HCT116 (cell line): ENCODE measurements at regions not wholly inside any gene's neighbourhood (a gene's known extent, or its start where the extent isn't known, plus 50 kb on each side); places are given as distances from the start of the nearest gene placed in this dataset.

Experiments used
- ATAC-seq: fragments of 200-7000 bp; cut with Tn5 transposase; 2 replicates; pipeline ENCODE4 v1.9.1; 2020; ENCODE audit warnings: mild to moderate bottlenecking, moderate library complexity
- BruUV-seq: library from RNA; stranded (reverse); fragments of 400-500 nt; replicated peaks from 2 replicates; lab custom pipeline; 2021; lab: Mats Ljungman, UMichigan
- CTCF ChIA-PET: fragments of 300-600 bp; sonication (Branson Sonifier 250); formaldehyde crosslinking; loops from one replicate; lab custom pipeline; 2021; ENCODE audit warnings: antibody characterized with exemption; lab: Charles Lee
- POLR2A ChIA-PET: fragments of 300-600, 350-600 bp; sonication (Branson Sonifier 250); formaldehyde crosslinking; loops from one replicate; lab custom pipeline; 2021; ENCODE audit warnings: antibody characterized with exemption; lab: Charles Lee
- RAD21 ChIA-PET, 2 experiments: fragments of 300-600 bp; sonication (Branson Sonifier 250); formaldehyde crosslinking; loops; one replicate each; lab custom pipeline; 2023; ENCODE audit warnings: low total read pairs in 2 of 2; ENCODE audit not compliant: uncharacterized antibody in 2 of 2, unreplicated experiment in 2 of 2, low non-redundant PET in 1 of 2; lab: Charles Lee
- DNase-seq: peaks from one replicate; pipeline ENCODE4 v3.0.0-alpha.2; 2010; ENCODE audit warnings: low read depth, low spot score
- H2AFZ ChIP-seq: fragments of 200-600 bp; shearing (Covaris generic), sonication (generic); 2 replicates; pipeline ENCODE4 v1.6.1; 2017; ENCODE audit warnings: low read depth, mixed run types, mixed read lengths, antibody characterized with exemption, low read length; ENCODE audit not compliant: poor library complexity, severe bottlenecking
- H3K27ac ChIP-seq: 2 replicates; pipeline ENCODE4 v1.5.1; 2012; ENCODE audit warnings: low read depth, low read length
- H3K27me3 ChIP-seq: fragments of 200-600 bp; sonication (generic); 2 replicates; pipeline ENCODE4 v1.6.1; 2016; ENCODE audit warnings: mixed run types, low read length, mixed read lengths; ENCODE audit not compliant: insufficient read depth
- H3K36me3 ChIP-seq, 2 experiments: fragments of 200-500 bp in 1 of 2; fragments of 200-600 bp in 1 of 2; sonication (Bioruptor generic) in 1 of 2; sonication (generic) in 1 of 2; 2 replicates each; pipeline versions ENCODE4 v1.5.1 to v1.6.1; 2014 to 2016; ENCODE audit warnings: low read length in 2 of 2, inconsistent platforms in 1 of 2, mixed read lengths in 1 of 2, mixed run types in 1 of 2; ENCODE audit not compliant: insufficient read depth in 2 of 2, control insufficient read depth in 1 of 2
- H3K4me1 ChIP-seq, 2 experiments: fragments of 200-600 bp in 1 of 2; sonication (generic) in 1 of 2; 2 replicates each; pipeline versions ENCODE4 v1.5.1 to v1.6.1; 2012 to 2017; ENCODE audit warnings: low read length in 2 of 2, inconsistent platforms in 1 of 2, mild to moderate bottlenecking in 1 of 2, mixed read lengths in 1 of 2, mixed run types in 1 of 2, moderate library complexity in 1 of 2; ENCODE audit not compliant: insufficient read depth in 2 of 2, control insufficient read depth in 1 of 2
- H3K4me2 ChIP-seq: fragments of 200-600 bp; sonication (generic); 2 replicates; pipeline ENCODE4 v1.6.1; 2017; ENCODE audit warnings: mixed run types, low read length, mixed read lengths
- H3K4me3 ChIP-seq, 2 experiments: fragments of 200-600 bp in 1 of 2; sonication (generic) in 1 of 2; replicated peaks in 1 of 2; 2 replicates each; pipeline ENCODE4 v1.5.1; 2011 to 2016; ENCODE audit warnings: low read length in 2 of 2, control low read depth in 1 of 2, low read depth in 1 of 2, mild to moderate bottlenecking in 1 of 2, mixed read lengths in 1 of 2, mixed run types in 1 of 2
- H3K79me2 ChIP-seq: fragments of 200-600 bp; sonication (generic); 2 replicates; pipeline ENCODE4 v1.6.1; 2017; ENCODE audit warnings: mild to moderate bottlenecking, mixed run types, low read length, moderate library complexity, mixed read lengths; ENCODE audit not compliant: insufficient read depth
- H3K9ac ChIP-seq: fragments of 200-600 bp; sonication (generic); 2 replicates; pipeline ENCODE4 v1.6.1; 2016; ENCODE audit warnings: low read length, mixed read lengths
- H3K9me2 ChIP-seq: fragments of 200-600 bp; sonication (generic), shearing (Covaris generic); 2 replicates; pipeline ENCODE4 v1.6.1; 2017; ENCODE audit warnings: mixed run types, mild to moderate bottlenecking, moderate library complexity; ENCODE audit not compliant: insufficient read depth
- H3K9me3 ChIP-seq, 2 experiments: fragments of 200-500 bp in 1 of 2; fragments of 200-600 bp in 1 of 2; sonication (Bioruptor generic) in 1 of 2; sonication (generic) in 1 of 2; 2 replicates each; pipeline ENCODE4 v1.6.1; 2014 to 2017; ENCODE audit warnings: low read length in 2 of 2, mixed read lengths in 2 of 2, inconsistent platforms in 1 of 2, low read depth in 1 of 2, mild to moderate bottlenecking in 1 of 2, mixed run types in 1 of 2, moderate library complexity in 1 of 2; ENCODE audit not compliant: control insufficient read depth in 1 of 2, insufficient read depth in 1 of 2
- H4K20me1 ChIP-seq: fragments of 200-600 bp; sonication (generic), shearing (Covaris generic); 2 replicates; pipeline ENCODE4 v1.6.1; 2017; ENCODE audit warnings: mixed run types, mild to moderate bottlenecking, moderate library complexity; ENCODE audit not compliant: insufficient read depth
- CTCF ChIP-seq, 3 experiments: fragments of 200-600 bp in 1 of 3; sonication (generic) in 1 of 3; IDR thresholded peaks in 2 of 3; conservative IDR thresholded peaks in 1 of 3; 2 replicates each; pipeline ENCODE4 v1.5.1; 2012 to 2017; ENCODE audit warnings: low read depth in 2 of 3, low read length in 2 of 3, antibody characterized with exemption in 1 of 3, borderline replicate concordance in 1 of 3, control low read depth in 1 of 3, mild to moderate bottlenecking in 1 of 3, mixed read lengths in 1 of 3, mixed run types in 1 of 3, moderate library complexity in 1 of 3; ENCODE audit not compliant: insufficient read depth in 1 of 3
- EGR1 ChIP-seq: IDR thresholded peaks from 2 replicates; pipeline ENCODE4 v1.6.1; 2012; ENCODE audit warnings: low read depth
- EZH2 ChIP-seq: fragments of 200-600 bp; sonication (generic); IDR thresholded peaks from 2 replicates; pipeline ENCODE4 v1.6.1; 2017; ENCODE audit warnings: antibody characterized with exemption, mixed run types
- EZH2phosphoT487 ChIP-seq: fragments of 200-600 bp; IDR thresholded peaks from 2 replicates; pipeline ENCODE4 v1.6.1; 2018; ENCODE audit warnings: antibody characterized with exemption, borderline replicate concordance
- JUND ChIP-seq: IDR thresholded peaks from 2 replicates; pipeline ENCODE4 v1.6.1; 2012
- MAX ChIP-seq: IDR thresholded peaks from 2 replicates; pipeline ENCODE4 v1.6.1; 2012
- POLR2A ChIP-seq: IDR thresholded peaks from 2 replicates; pipeline ENCODE4 v1.7.0; 2011; ENCODE audit warnings: borderline replicate concordance; ENCODE audit not compliant: insufficient read depth, insufficient read length; ENCODE audit errors: extremely low read depth
- POLR2AphosphoS5 ChIP-seq: IDR thresholded peaks from 2 replicates; pipeline ENCODE4 v1.6.1; 2011; ENCODE audit warnings: mild to moderate bottlenecking, low read depth, low read length, moderate library complexity
- RAD21 ChIP-seq: IDR thresholded peaks from 2 replicates; pipeline ENCODE4 v1.6.1; 2012; ENCODE audit warnings: low read depth, mild to moderate bottlenecking
- SIN3A ChIP-seq: IDR thresholded peaks from 2 replicates; pipeline ENCODE4 v1.6.1; 2012; ENCODE audit warnings: low read depth
- TCF7L2 ChIP-seq: IDR thresholded peaks from 2 replicates; pipeline ENCODE4 v1.7.0; 2011; ENCODE audit warnings: borderline replicate concordance, inconsistent platforms; ENCODE audit not compliant: insufficient read depth, insufficient read length; ENCODE audit errors: extremely low read depth
- ZBTB33 ChIP-seq: IDR thresholded peaks from 2 replicates; pipeline ENCODE4 v1.6.1; 2011; ENCODE audit warnings: mild to moderate bottlenecking, low read length, moderate library complexity; ENCODE audit not compliant: insufficient replicate concordance; ENCODE audit errors: extremely low read depth
- ZFX ChIP-seq: fragments of 450-650 bp; IDR thresholded peaks from 2 replicates; pipeline ENCODE4 v1.6.1; 2017
- intact Hi-C: fragments of 100-400 bp; cut with micrococcal nuclease; formaldehyde crosslinking; loops from 2 replicates; pipeline ENCODE4 v1.10.0; 2022

GRCh38 chr6:134732763-134733162, 217.1 kb downstream of the ALDH8A1 start:
- Histone ChIP-seq H2AFZ (no peak overlapping the region), H3K4me3 (no peak overlapping the region), H4K20me1 (no peaks in the 10 kb centered on the region), H3K9me3 (no peaks in the 10 kb centered on the region), H3K9ac (no peak overlapping the region), H3K27me3 (no peaks in the 10 kb centered on the region), H3K9me2 (no peaks in the 10 kb centered on the region), H3K4me1 (no peaks in the 10 kb centered on the region), H3K79me2 (no peaks in the 10 kb centered on the region), H3K36me3 (no peaks in the 10 kb centered on the region), H3K27ac (no peak overlapping the region), H3K4me2 (no peak overlapping the region)
- intact Hi-C loops: no loop called here
- no TSS peak for BruUV-seq
- no peak for ATAC-seq
- TF ChIP-seq RAD21 (no peak), POLR2AphosphoS5 (no peak), SIN3A (no peak), JUND (no peak), TCF7L2 (no peak), ZFX (no peak), MAX (no peak)
- CTCF ChIA-PET: no interaction called here
- POLR2A ChIA-PET: no interaction called here
- RAD21 ChIA-PET: no interaction called here
- DNase-seq: no peak

- CTCF ChIA-PET: no interaction called here
- no peak overlapping the region for H2AFZ ChIP-seq
- no peak for ATAC-seq
- no peak overlapping the region for H3K27ac ChIP-seq
- no peaks in the 10 kb centered on the region for H3K9me3 ChIP-seq
- BruUV-seq: no TSS peak
- H3K9me2 ChIP-seq: no peaks in the 10 kb centered on the region
- H4K20me1 ChIP-seq: no peaks in the 10 kb centered on the region
- no peaks in the 10 kb centered on the region for H3K27me3 ChIP-seq
- RAD21 ChIA-PET: no interaction called here
- POLR2A ChIA-PET: no interaction called here
- TF ChIP-seq EZH2 (no peak), EZH2phosphoT487 (no peak), EGR1 (no peak), CTCF (IDR thresholded peaks at IDR 0.05 in 2 of 3, conservative IDR thresholded peaks at IDR 0.05 in 1 of 3; ENCODE audit: borderline replicate concordance in 1 of 3, insufficient read depth in 1 of 3, low read depth in 2 of 3, low read length in 2 of 3) (no peak), POLR2AphosphoS5 (no peak), ZBTB33 (no peak), POLR2A (no peak), ZFX (no peak), JUND (no peak)
- TF ChIP-seq, all 23 proteins: peak for 0
- Histone ChIP-seq H3K4me2 (no peak overlapping the region), H3K79me2 (no peaks in the 10 kb centered on the region), H3K4me3 (no peak overlapping the region), H3K4me1 (no peaks in the 10 kb centered on the region), H3K9ac (no peak overlapping the region), H3K36me3 (no peaks in the 10 kb centered on the region)
- intact Hi-C loops: no loop called here
- no peak for DNase-seq
Observed at GRCh38 chr6:134731615-134732014, 218.3 kb downstream of the ALDH8A1 start.
